Body of pancreas (tissue), 4 donors: ENCODE measurements at regions not wholly inside any gene's neighbourhood (a gene's known extent, or its start where the extent isn't known, plus 50 kb on each side); places are given as distances from the start of the nearest gene placed in this dataset.

ENCODE experiments used
- ATAC-seq: fragments of 150-250 bp; one replicate; pipeline ENCODE4 v1.9.1; 2016
- DNase-seq, 4 donors: peaks; one replicate each; pipeline ENCODE4 v3.0.0-alpha.2; 2019
- H3K27ac ChIP-seq, 4 donors: fragments of 200-600 bp; sonication (generic); 1 replicate in 3 of 4; 2 replicates in 1 of 4; pipeline versions ENCODE4 v1.5.1 to v1.6.1; 2016 to 2019; ENCODE audit warnings: mild to moderate bottlenecking in 1 of 4, mixed read lengths in 1 of 4, moderate library complexity in 1 of 4
- H3K27me3 ChIP-seq, 2 donors: fragments of 200-600 bp; sonication (generic); one replicate each; pipeline ENCODE4 v1.6.0; 2016; ENCODE audit warnings: mild to moderate bottlenecking in 1 of 2
- H3K36me3 ChIP-seq, 2 donors: fragments of 200-600 bp; sonication (generic); replicated peaks in 1 of 2; 2 replicates each; pipeline ENCODE4 v1.5.1; 2016; ENCODE audit warnings: low read depth in 2 of 2; ENCODE audit not compliant: insufficient read depth in 1 of 2
- H3K4me1 ChIP-seq: fragments of 200-600 bp; sonication (generic); one replicate; pipeline ENCODE4 v1.6.0; 2016
- H3K4me3 ChIP-seq, 2 donors: fragments of 200-600 bp; sonication (generic); 1 replicate in 1 of 2; 2 replicates in 1 of 2; pipeline ENCODE4 v1.5.1; 2016 to 2019
- H3K9me3 ChIP-seq, 3 donors: fragments of 200-600 bp; sonication (generic); 1 replicate in 2 of 3; 2 replicates in 1 of 3; pipeline ENCODE4 v1.5.1; 2016
- CTCF ChIP-seq, 7 experiments: fragments of 450-650 bp in 4 of 7; fragments of 200-600 bp in 3 of 7; sonication (generic) in 3 of 7; IDR thresholded peaks; one replicate each; pipeline ENCODE4 v1.5.1; 2016 to 2019; ENCODE audit warnings: antibody characterized with exemption in 7 of 7
- POLR2A ChIP-seq, 3 donors: fragments of 450-650 bp; IDR thresholded peaks; one replicate each; pipeline ENCODE4 v1.6.1; 2016; ENCODE audit warnings: antibody characterized with exemption in 3 of 3, mild to moderate bottlenecking in 2 of 3
- WGBS, 2 donors: methylation state at CpG; one replicate each; pipeline ENCODE4 v1.1.5; 2017; 5-methylcytosine and 5-hydroxymethylcytosine counted together
- intact Hi-C: fragments of 100-400 bp; cut with DNase I; formaldehyde crosslinking; loops from one replicate; pipeline ENCODE4 v1.15.1; 2023

GRCh38 chr4:82213485-82214417 is 160.0 kb downstream of the HNRNPD start:
- no peaks in the 10 kb centered on the region for H3K36me3 ChIP-seq
- no peak overlapping the region for H3K27ac ChIP-seq
- WGBS, 2 donors = 40 to 48% methylated on average over 5 of the region's 5 CpGs
- ATAC-seq (no peak), DNase-seq (no peak)
- intact Hi-C loops = no loop called here
- H3K9me3 ChIP-seq = no peaks in the 10 kb centered on the region
- TF ChIP-seq CTCF (IDR thresholded peaks at IDR 0.05) (no peak), POLR2A (IDR thresholded peaks at IDR 0.05) (no peak)
- H3K4me3 ChIP-seq = no peak overlapping the region
- no peaks in the 10 kb centered on the region for H3K4me1 ChIP-seq
- no peaks in the 10 kb centered on the region for H3K27me3 ChIP-seq

DNA sequence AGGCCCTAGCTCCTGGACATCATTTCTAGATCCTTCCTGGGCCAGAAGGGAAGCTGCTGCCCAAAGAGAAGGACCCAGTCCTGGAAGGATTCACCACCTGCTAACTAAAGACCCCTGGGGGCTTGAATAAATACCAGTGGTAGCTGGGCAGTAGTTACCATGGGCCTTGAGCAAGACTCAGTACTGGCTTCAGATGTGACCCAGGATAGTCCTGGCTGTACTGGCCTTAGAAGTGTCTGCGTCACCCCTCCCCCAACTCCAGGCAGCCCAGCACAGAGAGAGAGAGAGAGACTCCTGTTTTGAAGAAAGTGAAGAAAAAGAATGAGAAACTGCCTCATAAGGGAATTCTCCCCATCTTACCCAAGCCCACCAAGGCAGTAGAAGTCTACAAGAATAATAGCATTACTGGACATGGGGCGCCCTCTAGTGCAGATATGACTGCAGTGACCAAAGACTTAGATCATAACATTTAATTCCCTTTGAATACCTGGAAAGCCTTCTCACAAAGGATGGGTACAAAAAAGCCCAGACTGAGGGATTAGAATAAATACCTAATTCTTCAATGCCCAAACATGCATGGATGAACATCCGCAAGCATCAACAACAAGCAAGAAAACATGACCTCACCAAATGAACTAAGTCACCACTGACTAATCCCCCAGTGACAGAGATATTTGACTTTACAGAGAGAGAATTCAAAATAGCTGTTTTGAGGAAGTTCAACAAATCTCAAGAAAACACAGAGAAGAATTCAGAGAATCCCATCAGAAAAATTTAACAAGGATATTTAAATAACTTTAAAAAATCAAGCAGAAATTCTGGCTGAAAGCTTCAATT is 171.8 kb downstream of the HNRNPD start:
- intact Hi-C loops = no loop called here
- Histone ChIP-seq H3K4me1 (no peaks in the 10 kb centered on the region), H3K36me3 (no peaks in the 10 kb centered on the region), H3K27me3 (no peaks in the 10 kb centered on the region), H3K4me3 (no peak overlapping the region), H3K27ac (no peak overlapping the region), H3K9me3 (no peaks in the 10 kb centered on the region)
- ATAC-seq (peak; percentile 38), DNase-seq (peak; percentile 34 to 66 (median 54))
- 47 to 49% methylated on average over 3 of the region's 3 CpGs for WGBS, 2 donors
- TF ChIP-seq CTCF (IDR thresholded peaks at IDR 0.05) (peak; percentile 23 to 77 (median 67)), POLR2A (IDR thresholded peaks at IDR 0.05) (no peak)

DNA sequence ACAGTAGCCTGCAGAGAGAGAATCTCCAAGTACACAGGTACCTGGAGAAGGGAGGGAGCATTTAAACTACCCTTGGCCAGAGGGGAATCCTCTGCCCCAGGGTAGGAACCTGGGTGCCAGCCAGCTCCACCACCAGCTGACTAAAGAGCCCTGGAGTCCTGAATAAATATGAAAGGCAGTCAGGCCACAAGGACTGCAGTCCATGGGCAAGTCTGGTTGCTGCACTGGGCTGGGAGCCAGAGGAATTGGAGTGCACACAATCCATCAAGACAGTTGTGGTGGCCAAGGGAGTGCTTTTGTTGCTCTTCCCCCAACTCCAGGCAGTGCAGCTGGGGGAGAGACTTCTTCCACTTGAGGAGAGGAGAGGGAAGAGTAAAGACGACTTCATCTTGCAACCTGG is 172.5 kb downstream of the HNRNPD start:
- ATAC-seq (no peak), DNase-seq (no peak)
- intact Hi-C loops = no loop called here
- Histone ChIP-seq H3K9me3 (no peaks in the 10 kb centered on the region), H3K4me3 (no peak overlapping the region), H3K27me3 (no peaks in the 10 kb centered on the region), H3K27ac (no peak overlapping the region), H3K4me1 (no peaks in the 10 kb centered on the region), H3K36me3 (no peaks in the 10 kb centered on the region)
- no peak for TF ChIP-seq POLR2A (IDR thresholded peaks at IDR 0.05)
- no peak for TF ChIP-seq CTCF (IDR thresholded peaks at IDR 0.05)
- WGBS, 2 donors = 77 to 94% methylated on average over 1 of the region's 1 CpG

GRCh38 chr4:82200046-82200445 is 173.7 kb downstream of the HNRNPD start:
- intact Hi-C loops = no loop called here
- ATAC-seq (no peak), DNase-seq (no peak)
- TF ChIP-seq CTCF (IDR thresholded peaks at IDR 0.05) (no peak), POLR2A (IDR thresholded peaks at IDR 0.05) (no peak)
- no peaks in the 10 kb centered on the region for H3K4me1 ChIP-seq
- WGBS, 2 donors = 61 to 70% methylated on average over 1 of the region's 1 CpG
- no peaks in the 10 kb centered on the region for H3K9me3 ChIP-seq
- H3K4me3 ChIP-seq = no peak overlapping the region
- H3K27me3 ChIP-seq = no peaks in the 10 kb centered on the region
- no peaks in the 10 kb centered on the region for H3K36me3 ChIP-seq
- H3K27ac ChIP-seq = no peak overlapping the region
